Gastrocnemius medialis (tissue), 4 donors: ENCODE measurements at regions not wholly inside any gene's neighbourhood (a gene's known extent, or its start where the extent isn't known, plus 50 kb on each side); places are given as distances from the start of the nearest gene placed in this dataset.

ENCODE experiments used
- ATAC-seq, 2 donors: fragments of 150-250 bp; one replicate each; pipeline ENCODE4 v1.9.1; 2016
- DNase-seq, 2 donors: peaks; one replicate each; pipeline ENCODE4 v3.0.0-alpha.2; 2019
- H3K27ac ChIP-seq, 4 donors: fragments of 200-600 bp; sonication (generic); 1 replicate in 1 of 4; 2 replicates in 3 of 4; pipeline ENCODE4 v1.5.1; 2016 to 2018; ENCODE audit warnings: mild to moderate bottlenecking in 2 of 4, moderate library complexity in 1 of 4
- H3K27me3 ChIP-seq, 3 donors: fragments of 200-600 bp; sonication (generic) in 2 of 3; 1 replicate in 1 of 3; 2 replicates in 2 of 3; pipeline versions ENCODE4 v1.5.1 to v1.6.0; 2016 to 2019; ENCODE audit warnings: mild to moderate bottlenecking in 1 of 3, moderate library complexity in 1 of 3
- H3K36me3 ChIP-seq, 2 donors: fragments of 200-600 bp; sonication (generic) in 1 of 2; one replicate each; pipeline ENCODE4 v1.5.1; 2017 to 2018
- H3K4me1 ChIP-seq, 2 donors: fragments of 200-600 bp; sonication (generic) in 1 of 2; one replicate each; pipeline ENCODE4 v1.5.1; 2016 to 2017; ENCODE audit warnings: mild to moderate bottlenecking in 2 of 2
- H3K4me3 ChIP-seq, 4 donors: fragments of 200-600 bp; sonication (generic) in 3 of 4; 1 replicate in 1 of 4; 2 replicates in 3 of 4; pipeline ENCODE4 v1.5.1; 2016 to 2019; ENCODE audit warnings: mild to moderate bottlenecking in 2 of 4
- H3K9me3 ChIP-seq, 3 donors: fragments of 200-600 bp; sonication (generic) in 2 of 3; 1 replicate in 1 of 3; 2 replicates in 2 of 3; pipeline ENCODE4 v1.5.1; 2016 to 2019
- POLR2A ChIP-seq, 2 donors: fragments of 450-650 bp; IDR thresholded peaks; one replicate each; pipeline ENCODE4 v1.6.1; 2017; ENCODE audit warnings: antibody characterized with exemption in 2 of 2, mild to moderate bottlenecking in 2 of 2, moderate library complexity in 2 of 2
- in situ Hi-C, 4 donors: fragments of 200-750 bp; cut with MboI; loops; one replicate each; pipeline versions ENCODE4 v1.15.0 to v1.8.0; 2017; ENCODE audit warnings: low sequenced_read_pairs in 4 of 4
- intact Hi-C: fragments of 100-400 bp; cut with DNase I; formaldehyde crosslinking; loops from one replicate; pipeline ENCODE4 v1.15.1; 2023; ENCODE audit warnings: low total_unique reads
- TF ChIP-seq, protein P1 (sequence below), 5 experiments: fragments of 450-650 bp in 3 of 5; fragments of 200-600 bp in 2 of 5; sonication (generic) in 2 of 5; IDR thresholded peaks in 4 of 5; conservative IDR thresholded peaks in 1 of 5; 1 replicate in 4 of 5; 2 replicates in 1 of 5; pipeline ENCODE4 v1.5.1; 2016 to 2019; ENCODE audit warnings: antibody characterized with exemption in 5 of 5, mild to moderate bottlenecking in 3 of 5, moderate library complexity in 3 of 5

DNA sequence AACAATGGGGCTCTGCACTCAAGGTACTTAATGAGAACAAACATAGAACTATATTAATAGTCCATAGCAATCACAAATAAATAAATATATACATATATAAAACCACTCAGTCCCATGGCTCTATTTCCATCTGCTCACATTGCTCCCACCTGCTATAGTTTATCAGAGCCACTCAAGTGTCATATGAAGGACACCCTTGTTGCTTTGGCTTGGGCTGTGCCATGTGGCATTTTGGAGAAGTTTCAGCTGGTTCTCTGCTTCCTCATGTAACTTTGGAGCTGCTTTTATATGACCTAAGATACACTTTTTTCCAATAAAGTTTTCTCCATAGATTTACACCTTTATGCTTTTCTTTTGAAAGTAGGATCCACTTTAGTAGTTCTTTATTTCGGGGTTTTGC lies 126.4 kb downstream of the KCNJ2 start:
- Histone ChIP-seq H3K4me1 (peaks cover 9 to 16% of the 10 kb centered on the region in 2 donors), H3K27me3 (no peaks in the 10 kb centered on the region), H3K9me3 (no peaks in the 10 kb centered on the region), H3K27ac (peak overlapping the region in 1 of 4 donors; percentile 23), H3K4me3 (no peak overlapping the region), H3K36me3 (no peaks in the 10 kb centered on the region)
- DNase-seq (peak in 1 of 2 donors; percentile 28), ATAC-seq (peak; percentile 73 to 79)
- no peak for TF ChIP-seq POLR2A (IDR thresholded peaks at IDR 0.05)
- TF ChIP-seq, protein P1, sequence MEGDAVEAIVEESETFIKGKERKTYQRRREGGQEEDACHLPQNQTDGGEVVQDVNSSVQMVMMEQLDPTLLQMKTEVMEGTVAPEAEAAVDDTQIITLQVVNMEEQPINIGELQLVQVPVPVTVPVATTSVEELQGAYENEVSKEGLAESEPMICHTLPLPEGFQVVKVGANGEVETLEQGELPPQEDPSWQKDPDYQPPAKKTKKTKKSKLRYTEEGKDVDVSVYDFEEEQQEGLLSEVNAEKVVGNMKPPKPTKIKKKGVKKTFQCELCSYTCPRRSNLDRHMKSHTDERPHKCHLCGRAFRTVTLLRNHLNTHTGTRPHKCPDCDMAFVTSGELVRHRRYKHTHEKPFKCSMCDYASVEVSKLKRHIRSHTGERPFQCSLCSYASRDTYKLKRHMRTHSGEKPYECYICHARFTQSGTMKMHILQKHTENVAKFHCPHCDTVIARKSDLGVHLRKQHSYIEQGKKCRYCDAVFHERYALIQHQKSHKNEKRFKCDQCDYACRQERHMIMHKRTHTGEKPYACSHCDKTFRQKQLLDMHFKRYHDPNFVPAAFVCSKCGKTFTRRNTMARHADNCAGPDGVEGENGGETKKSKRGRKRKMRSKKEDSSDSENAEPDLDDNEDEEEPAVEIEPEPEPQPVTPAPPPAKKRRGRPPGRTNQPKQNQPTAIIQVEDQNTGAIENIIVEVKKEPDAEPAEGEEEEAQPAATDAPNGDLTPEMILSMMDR (IDR thresholded peaks at IDR 0.05 in 4 of 5, conservative IDR thresholded peaks at IDR 0.05 in 1 of 5): no peak
- intact Hi-C loops: no loop called here
- in situ Hi-C loops: no loop called here

- H3K9me3 ChIP-seq: no peaks in the 10 kb centered on the region
- no peak overlapping the region for H3K27ac ChIP-seq
- no peak for ATAC-seq
- intact Hi-C loops: no loop called here
- no peak for DNase-seq
- no peaks in the 10 kb centered on the region for H3K27me3 ChIP-seq
- no peaks in the 10 kb centered on the region for H3K36me3 ChIP-seq
- in situ Hi-C loops: no loop called here
- H3K4me1 ChIP-seq: peaks cover 9 to 12% of the 10 kb centered on the region in 2 donors
- no peak overlapping the region for H3K4me3 ChIP-seq
- TF ChIP-seq, protein P1 (IDR thresholded peaks at IDR 0.05 in 4 of 5, conservative IDR thresholded peaks at IDR 0.05 in 1 of 5): no peak
- TF ChIP-seq POLR2A (IDR thresholded peaks at IDR 0.05): no peak
These were observed 127.1 kb downstream of the KCNJ2 start for GRCh38 chr17:70296456-70296855.

- no peak overlapping the region for H3K4me3 ChIP-seq
- H3K27ac ChIP-seq: no peak overlapping the region
- ATAC-seq: no peak
- no peak for DNase-seq
- intact Hi-C loops: no loop called here
- in situ Hi-C loops: no loop called here
- peaks cover 9 to 12% of the 10 kb centered on the region in 2 donors for H3K4me1 ChIP-seq
- H3K36me3 ChIP-seq: no peaks in the 10 kb centered on the region
- H3K27me3 ChIP-seq: no peaks in the 10 kb centered on the region
- no peak for TF ChIP-seq POLR2A (IDR thresholded peaks at IDR 0.05)
- TF ChIP-seq, protein P1 (IDR thresholded peaks at IDR 0.05 in 4 of 5, conservative IDR thresholded peaks at IDR 0.05 in 1 of 5): no peak
- H3K9me3 ChIP-seq: no peaks in the 10 kb centered on the region
These were observed 128.1 kb downstream of the KCNJ2 start for GRCh38 chr17:70297397-70297796.

- intact Hi-C loops (no loop called here), in situ Hi-C loops (no loop called here)
- H3K27me3 ChIP-seq: no peaks in the 10 kb centered on the region
- no peak overlapping the region for H3K27ac ChIP-seq
- ATAC-seq (no peak), DNase-seq (no peak)
- no peak for TF ChIP-seq POLR2A (IDR thresholded peaks at IDR 0.05)
- TF ChIP-seq, protein P1 (IDR thresholded peaks at IDR 0.05 in 4 of 5, conservative IDR thresholded peaks at IDR 0.05 in 1 of 5): no peak
- H3K9me3 ChIP-seq: no peaks in the 10 kb centered on the region
- H3K4me3 ChIP-seq: no peak overlapping the region
- H3K36me3 ChIP-seq: no peaks in the 10 kb centered on the region
- H3K4me1 ChIP-seq: peaks cover 9 to 12% of the 10 kb centered on the region in 2 donors
These were observed 129.7 kb downstream of the KCNJ2 start for GRCh38 chr17:70298929-70299531.
